GM12892 (cell line): ENCODE measurements at regions not wholly inside any gene's neighbourhood (a gene's known extent, or its start where the extent isn't known, plus 50 kb on each side); places are given as distances from the start of the nearest gene placed in this dataset.

Experiments used
- POLR2A ChIP-seq: IDR thresholded peaks from 2 replicates; pipeline ENCODE4 v1.6.1; 2011; ENCODE audit warnings: low read depth, low read length, control low read depth
- POLR2AphosphoS5 ChIP-seq: IDR thresholded peaks from 2 replicates; pipeline ENCODE4 v1.6.1; 2011; ENCODE audit warnings: low read depth, low read length, control low read depth
- TAF1 ChIP-seq: IDR thresholded peaks from 2 replicates; pipeline ENCODE4 v1.6.1; 2011; ENCODE audit warnings: low read depth, mild to moderate bottlenecking, control low read depth, low read length, borderline replicate concordance

DNA sequence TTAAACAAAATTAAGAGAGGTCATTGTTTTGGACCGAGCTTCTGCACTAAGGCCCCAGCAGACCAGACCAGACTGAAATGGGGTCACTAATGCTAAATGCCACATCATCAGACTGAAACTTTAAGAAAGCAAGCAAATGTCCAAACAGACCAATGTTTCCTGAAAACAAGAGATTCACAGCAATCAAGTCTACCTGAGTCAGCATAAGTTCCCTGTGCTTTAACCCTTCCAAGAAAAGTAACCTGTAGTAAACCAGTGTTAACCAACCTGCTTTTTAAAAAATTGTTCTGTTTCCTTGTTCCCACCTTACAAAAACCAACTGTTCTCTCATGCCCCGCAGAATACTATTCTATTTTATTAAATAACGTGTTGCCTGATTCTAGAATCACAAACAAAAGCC is 241.1 kb upstream of the GADL1 start:
- TF ChIP-seq POLR2A (no peak), POLR2AphosphoS5 (no peak), TAF1 (no peak)
